Suppressor macrophage (primary cell): ENCODE measurements at regions not wholly inside any gene's neighbourhood (a gene's known extent, or its start where the extent isn't known, plus 50 kb on each side); places are given as distances from the start of the nearest gene placed in this dataset.
A peak's percentile ranks its signal among the peaks of the same experiment; 100 is the strongest.
"Not testable (repeated sequence)": the region's sequence is repeated elsewhere in the genome, so short reads cannot be mapped to it uniquely, and the experiment has no call there.

Source experiments
- DNase-seq, 4 experiments: peaks; one replicate each; pipeline ENCODE4 v3.0.0-alpha.2; 2020 to 2022

DNA sequence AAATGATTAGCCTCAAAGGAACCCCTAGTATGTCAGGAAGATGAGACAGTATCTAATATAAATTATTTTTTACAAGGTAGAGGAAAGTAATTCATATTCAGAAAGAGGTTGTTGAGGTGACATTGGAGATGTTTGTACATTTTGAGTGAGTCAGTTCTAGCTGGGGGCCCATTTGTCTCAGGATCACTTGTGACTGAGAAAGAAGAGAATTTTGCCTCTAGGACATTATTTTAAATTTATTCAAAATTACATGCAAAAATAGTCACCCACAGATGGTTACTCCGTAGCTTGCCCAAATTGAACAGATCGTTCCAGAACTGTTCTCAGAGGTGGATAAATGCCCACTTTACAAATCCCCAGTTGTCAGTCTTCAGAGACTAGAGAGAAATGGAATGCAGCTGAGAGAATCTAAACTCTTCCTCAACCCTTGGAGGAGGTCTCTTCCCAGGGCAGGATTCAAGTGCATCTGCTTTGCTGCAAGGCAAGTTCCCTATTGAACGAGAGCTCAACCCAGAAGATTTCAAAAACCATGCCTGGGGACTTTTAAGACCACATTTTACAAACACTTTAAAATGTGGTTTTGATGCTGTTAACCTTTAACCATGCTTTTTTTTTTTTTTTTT is 987.8 kb upstream of the ADAMTS5 start:
- DNase-seq: no peak

- peak; percentile 16 to 68 (median 44) for DNase-seq
Observed at GRCh38 chr21:27953340-27954045, 986.6 kb upstream of the ADAMTS5 start.

- not testable (repeated sequence) for DNase-seq
Observed at GRCh38 chr21:27949093-27949492, 982.2 kb upstream of the ADAMTS5 start.

DNA sequence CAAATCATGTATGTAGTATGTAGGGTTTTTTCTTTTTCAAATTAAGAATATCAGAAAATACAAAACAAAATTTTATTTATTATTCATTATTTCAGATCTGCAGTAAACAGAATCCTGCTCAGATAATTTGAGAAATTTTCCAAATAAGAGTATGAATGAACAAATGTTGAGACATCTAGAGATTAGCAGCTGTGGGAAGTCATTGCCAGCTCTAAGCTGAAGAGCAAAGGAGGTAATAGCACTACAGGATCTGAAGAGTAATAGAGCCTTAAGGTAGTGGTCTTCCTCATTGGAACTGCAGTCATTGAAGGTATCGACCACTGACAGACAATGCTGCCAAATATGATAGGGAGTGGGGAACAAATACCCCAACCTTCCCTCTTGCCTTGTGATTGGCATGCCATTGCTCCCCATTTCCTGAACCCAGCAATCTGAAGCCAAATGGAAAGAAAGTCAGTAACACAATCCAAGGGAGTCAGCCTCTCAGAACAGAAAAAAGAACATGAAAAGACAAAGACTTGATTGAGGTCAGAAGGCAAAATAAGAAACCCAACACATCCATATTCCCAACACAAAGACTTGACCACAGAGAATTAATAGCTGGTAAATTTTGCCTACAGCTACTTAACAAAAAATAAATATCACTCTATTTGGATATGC is 963.4 kb upstream of the ADAMTS5 start:
- not testable (repeated sequence) for DNase-seq

DNA sequence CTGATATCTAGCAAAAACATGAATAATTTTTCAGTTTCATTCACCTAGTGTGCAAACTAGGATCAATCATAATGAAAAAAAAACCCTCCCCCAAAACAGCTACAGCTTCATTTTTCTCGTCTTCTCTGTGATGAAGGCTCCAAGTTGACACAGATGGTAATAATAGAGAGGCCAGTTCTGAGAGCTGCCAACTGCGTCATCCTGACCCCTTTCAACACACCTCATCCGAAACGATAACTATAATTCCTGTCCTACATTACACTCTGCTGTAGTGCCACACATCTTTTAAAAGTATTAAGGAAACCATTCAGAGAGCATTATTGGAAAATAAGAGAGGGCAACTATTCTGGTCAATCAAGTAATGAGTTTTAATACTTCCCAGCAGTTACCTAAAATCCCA is 962.3 kb upstream of the ADAMTS5 start:
- not testable (repeated sequence) for DNase-seq

DNA sequence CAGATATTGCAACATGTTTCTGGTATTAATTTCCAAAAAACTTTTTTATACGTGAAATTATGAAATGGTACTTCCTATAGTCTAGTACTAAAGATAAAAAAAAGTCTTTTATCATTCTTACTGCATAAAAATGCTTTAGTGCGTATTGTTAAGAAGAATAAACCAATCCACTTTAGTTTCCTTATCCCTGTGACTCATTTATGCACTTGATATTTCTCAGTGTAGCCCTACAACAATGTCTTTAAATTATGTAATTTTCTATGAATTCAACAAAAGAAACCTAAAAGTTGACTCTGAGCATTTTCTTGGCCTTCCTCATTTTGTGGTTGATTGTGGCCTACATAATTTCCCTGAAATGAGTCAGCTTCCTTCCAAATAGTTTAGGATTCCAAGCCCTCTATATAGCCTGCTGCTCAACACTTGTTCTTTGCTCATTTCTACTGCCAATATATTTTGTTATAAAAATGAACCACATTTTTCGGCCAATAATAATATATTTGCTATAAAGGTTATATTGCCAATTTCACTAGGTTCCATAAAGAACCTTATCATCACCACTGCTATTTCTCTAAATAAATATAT is 961.7 kb upstream of the ADAMTS5 start:
- DNase-seq: peak; percentile 4 to 56 (median 22)

- DNase-seq: not testable (repeated sequence)
Observed at GRCh38 chr21:27921421-27921820, 954.5 kb upstream of the ADAMTS5 start.

- DNase-seq: not testable (repeated sequence)
Observed at GRCh38 chr21:27917966-27918365, 951.1 kb upstream of the ADAMTS5 start.

GRCh38 chr21:27916326-27916725 is 949.4 kb upstream of the ADAMTS5 start:
- not testable (repeated sequence) for DNase-seq

DNA sequence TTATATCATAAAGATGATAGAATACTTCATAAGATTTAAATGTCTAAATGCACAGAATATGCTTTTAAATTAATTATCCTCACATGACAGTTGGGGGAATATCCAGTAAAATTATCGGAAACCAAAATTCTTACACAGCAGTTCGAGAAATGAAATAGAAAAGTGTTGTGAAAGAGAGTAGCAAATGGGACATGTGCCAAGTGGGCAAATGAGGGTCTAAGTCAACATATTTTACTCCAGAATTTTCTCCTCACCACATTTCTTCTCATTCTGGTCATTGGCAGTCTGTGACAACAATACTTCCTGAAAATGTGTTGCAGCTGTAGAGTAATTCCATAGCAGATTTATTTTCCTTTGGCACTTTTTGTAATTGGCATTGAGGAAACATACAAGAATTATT is 945.2 kb upstream of the ADAMTS5 start:
- DNase-seq: not testable (repeated sequence)

DNA sequence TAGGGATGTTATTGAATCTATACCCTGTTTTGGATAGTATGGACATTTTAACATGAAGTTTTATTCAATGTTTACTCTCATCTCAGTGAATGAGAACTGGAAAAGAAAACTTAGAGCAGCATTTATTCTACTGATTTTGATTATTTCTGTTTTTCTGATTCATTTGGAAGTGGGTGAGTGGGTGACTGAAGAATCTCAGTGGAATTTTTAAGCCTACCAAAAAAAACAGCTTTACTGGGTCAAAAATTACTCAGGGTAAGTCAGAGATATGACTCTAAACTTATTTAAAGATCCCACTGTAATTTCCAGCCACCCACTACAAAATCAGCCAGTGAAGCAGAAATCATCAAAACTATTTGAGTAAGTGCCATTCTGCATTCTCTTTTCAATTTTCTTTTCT is 942.6 kb upstream of the ADAMTS5 start:
- DNase-seq: not testable (repeated sequence)

- not testable (repeated sequence) for DNase-seq
Observed at GRCh38 chr21:27908816-27909215, 941.9 kb upstream of the ADAMTS5 start.

GRCh38 chr21:27902904-27903303 is 936.0 kb upstream of the ADAMTS5 start:
- DNase-seq: not testable (repeated sequence)

GRCh38 chr21:27893619-27894018 is 926.7 kb upstream of the ADAMTS5 start:
- DNase-seq: not testable (repeated sequence)

DNA sequence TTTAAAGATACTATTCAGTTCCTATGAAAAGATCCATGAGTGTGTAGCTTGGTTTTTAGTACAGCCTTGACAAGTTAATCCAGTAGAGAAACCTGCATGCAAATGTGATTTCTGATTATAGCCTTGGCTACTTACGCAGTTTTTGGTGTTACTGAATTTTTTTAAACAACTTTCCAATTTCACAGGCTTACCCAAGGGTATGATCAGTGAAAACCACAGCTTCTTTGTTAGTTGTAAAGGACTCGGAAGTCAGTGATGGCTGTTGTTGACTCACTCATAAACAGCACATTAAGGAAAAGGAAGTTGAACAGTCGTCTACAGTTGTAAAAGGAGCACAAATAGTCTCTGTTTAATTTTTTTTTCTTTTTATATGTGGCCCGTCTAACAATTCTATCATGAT is 924.6 kb upstream of the ADAMTS5 start:
- not testable (repeated sequence) for DNase-seq

- not testable (repeated sequence) for DNase-seq
Observed at GRCh38 chr21:27887808-27888455, 921.0 kb upstream of the ADAMTS5 start.

GRCh38 chr21:27885296-27885711 is 918.4 kb upstream of the ADAMTS5 start:
- no peak for DNase-seq

- DNase-seq: not testable (repeated sequence)
Observed at GRCh38 chr21:27881331-27881730, 914.4 kb upstream of the ADAMTS5 start.

- not testable (repeated sequence) for DNase-seq
Observed at GRCh38 chr21:27872411-27872810, 905.5 kb upstream of the ADAMTS5 start.

DNA sequence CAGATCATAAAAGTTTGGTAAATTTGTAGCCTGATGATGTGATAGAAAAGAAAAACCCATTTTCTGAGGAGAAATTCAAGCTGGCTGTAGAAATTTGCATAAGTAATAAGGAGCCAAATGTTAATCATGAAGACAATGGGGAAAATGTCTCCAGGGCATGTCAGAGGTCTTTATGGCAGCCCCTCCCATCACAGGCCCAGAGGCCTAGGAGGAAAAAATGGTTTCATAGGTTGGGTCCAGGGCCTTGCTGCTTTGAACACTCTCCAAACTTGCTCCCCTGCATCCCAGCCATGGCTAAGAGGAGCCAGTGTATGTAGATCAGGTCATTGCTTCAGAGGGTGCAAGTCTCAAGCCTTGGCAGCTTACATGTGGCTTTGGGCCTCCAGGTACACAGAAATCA is 903.9 kb upstream of the ADAMTS5 start:
- not testable (repeated sequence) for DNase-seq

GRCh38 chr21:27860314-27860955 is 893.5 kb upstream of the ADAMTS5 start:
- not testable (repeated sequence) for DNase-seq
